Heart left ventricle (tissue), 13 donors: ENCODE measurements at regions not wholly inside any gene's neighbourhood (a gene's known extent, or its start where the extent isn't known, plus 50 kb on each side); places are given as distances from the start of the nearest gene placed in this dataset.

ENCODE experiments used
- POLR2A ChIP-seq, 2 donors: fragments of 450-650 bp; IDR thresholded peaks; one replicate each; pipeline ENCODE4 v1.6.1; 2017; ENCODE audit warnings: antibody characterized with exemption in 2 of 2, mild to moderate bottlenecking in 2 of 2, moderate library complexity in 2 of 2
- TF ChIP-seq, protein P1 (sequence below), 12 donors: fragments of 200-600 bp; sonication (generic) in 4 of 12; IDR thresholded peaks; one replicate each; pipeline versions ENCODE4 v1.5.0 to v1.8.0; 2018 to 2022; ENCODE audit warnings: antibody characterized with exemption in 12 of 12, mild to moderate bottlenecking in 5 of 12
- donor health status: ischemic (EF 13 %, LVEDD 7.1; RV severe dilation, severe dysfunction).
- donor health status: DM: no; HTN: yes; CAD: no.
- donor health status: DM: no; HTN: no; CAD: no.
- donor health status: ischemic (EF 25% LVEDD 6.9; RV normal size, moderate dysfunction).
- donor health status: ischemic (EF 25% LVEDD 5.7; RV mildly dilated, moderate dysfunction).
- donor health status: ischemic (EF 35%, LVEDD 5.7; RV mildly dilated, moderate dysfunction).
- donor health status: nonischemic (EF 11% LVEDD 7.7; RV severe dilation, severe dysfunction).
- donor health status: DM: yes; HTN: yes; CAD: no.
- donor health status: PGD.
- donor health status: ischemic (EF 29% LVEDD 5.4; RV normal size, mild dysfunction).
- donor health status: nonischemic (EF 23%, LVEDD 6.1; RV moderate dilation, normal function).

DNA sequence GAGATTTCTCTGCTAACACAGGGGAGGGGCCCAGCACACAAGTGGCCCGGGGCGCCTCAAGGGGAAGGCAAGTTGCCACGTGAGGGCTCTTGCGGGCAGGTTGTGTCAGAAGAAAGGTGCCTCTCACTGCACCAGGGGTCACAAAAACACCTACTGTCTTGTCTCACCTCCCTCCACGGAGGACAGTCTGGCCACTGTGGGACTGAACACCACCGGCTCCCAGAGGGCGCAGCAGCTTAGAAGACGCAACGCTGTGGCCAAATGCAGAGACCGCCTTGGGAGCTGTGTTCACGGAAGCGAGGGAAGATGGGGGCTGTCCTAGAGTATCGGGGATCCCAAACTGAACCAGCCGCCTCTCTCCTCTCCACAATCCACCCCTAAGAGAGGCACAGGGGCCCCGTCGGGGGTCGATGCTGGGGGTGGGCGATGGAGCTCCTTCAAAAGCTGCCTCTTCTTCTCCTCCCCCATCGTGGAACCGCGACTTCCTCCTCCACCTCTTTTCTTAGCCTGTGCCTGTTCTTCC, 177.5 kb downstream of the FOXO1 start:
- TF ChIP-seq, protein P1, sequence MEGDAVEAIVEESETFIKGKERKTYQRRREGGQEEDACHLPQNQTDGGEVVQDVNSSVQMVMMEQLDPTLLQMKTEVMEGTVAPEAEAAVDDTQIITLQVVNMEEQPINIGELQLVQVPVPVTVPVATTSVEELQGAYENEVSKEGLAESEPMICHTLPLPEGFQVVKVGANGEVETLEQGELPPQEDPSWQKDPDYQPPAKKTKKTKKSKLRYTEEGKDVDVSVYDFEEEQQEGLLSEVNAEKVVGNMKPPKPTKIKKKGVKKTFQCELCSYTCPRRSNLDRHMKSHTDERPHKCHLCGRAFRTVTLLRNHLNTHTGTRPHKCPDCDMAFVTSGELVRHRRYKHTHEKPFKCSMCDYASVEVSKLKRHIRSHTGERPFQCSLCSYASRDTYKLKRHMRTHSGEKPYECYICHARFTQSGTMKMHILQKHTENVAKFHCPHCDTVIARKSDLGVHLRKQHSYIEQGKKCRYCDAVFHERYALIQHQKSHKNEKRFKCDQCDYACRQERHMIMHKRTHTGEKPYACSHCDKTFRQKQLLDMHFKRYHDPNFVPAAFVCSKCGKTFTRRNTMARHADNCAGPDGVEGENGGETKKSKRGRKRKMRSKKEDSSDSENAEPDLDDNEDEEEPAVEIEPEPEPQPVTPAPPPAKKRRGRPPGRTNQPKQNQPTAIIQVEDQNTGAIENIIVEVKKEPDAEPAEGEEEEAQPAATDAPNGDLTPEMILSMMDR (IDR thresholded peaks at IDR 0.05), result no peak
- no peak for TF ChIP-seq POLR2A (IDR thresholded peaks at IDR 0.05)
